T-helper 1 cell treated with Interleukin-12 subunit alpha and Interleukin-12 subunit beta and Interleukin-4 antibody, amounts not matched to agents 30 μg/mL and 1 μg/mL, for 36 hours (primary cell): ENCODE measurements at regions not wholly inside any gene's neighbourhood (a gene's known extent, or its start where the extent isn't known, plus 50 kb on each side); places are given as distances from the start of the nearest gene placed in this dataset.

Experiments
- H3K27ac Mint-ChIP-seq: one replicate; pipeline ENCODE4 v1.8.0; 2021; ENCODE audit warnings: mild to moderate bottlenecking, mixed read lengths
- H3K27me3 Mint-ChIP-seq: one replicate; pipeline ENCODE4 v1.8.0; 2021; ENCODE audit warnings: low read depth, mixed read lengths
- H3K36me3 Mint-ChIP-seq: one replicate; pipeline ENCODE4 v1.8.0; 2021; ENCODE audit warnings: low read depth, mixed read lengths
- H3K4me1 Mint-ChIP-seq: one replicate; pipeline ENCODE4 v1.8.0; 2021; ENCODE audit warnings: low read depth, mixed read lengths
- H3K4me3 Mint-ChIP-seq: one replicate; pipeline ENCODE4 v1.8.0; 2021; ENCODE audit warnings: mild to moderate bottlenecking, moderate library complexity, mixed read lengths
- H3K9me3 Mint-ChIP-seq: one replicate; pipeline ENCODE4 v1.8.0; 2021; ENCODE audit warnings: mixed read lengths

- Mint-ChIP-seq H3K27ac (no peak overlapping the region), H3K4me3 (no peak overlapping the region), H3K9me3 (no peaks in the 10 kb centered on the region)
Measured at GRCh38 chr5:123906698-123907295, 394.8 kb downstream of the CSNK1G3 start.

GRCh38 chr5:123885081-123885480 lies 373.1 kb downstream of the CSNK1G3 start:
- Mint-ChIP-seq H3K27me3 (no peaks in the 10 kb centered on the region), H3K36me3 (no peaks in the 10 kb centered on the region), H3K27ac (no peak overlapping the region), H3K4me1 (no peaks in the 10 kb centered on the region), H3K4me3 (no peak overlapping the region), H3K9me3 (no peaks in the 10 kb centered on the region)

More at GRCh38 chr5:123906698-123907295, 394.8 kb downstream of the CSNK1G3 start:
- Mint-ChIP-seq H3K27me3 (no peaks in the 10 kb centered on the region), H3K36me3 (no peaks in the 10 kb centered on the region), H3K4me1 (no peaks in the 10 kb centered on the region)

- no peaks in the 10 kb centered on the region for H3K4me1 Mint-ChIP-seq
- H3K9me3 Mint-ChIP-seq, result no peaks in the 10 kb centered on the region
- no peaks in the 10 kb centered on the region for H3K36me3 Mint-ChIP-seq
- no peak overlapping the region for H3K4me3 Mint-ChIP-seq
- H3K27ac Mint-ChIP-seq, result no peak overlapping the region
- no peaks in the 10 kb centered on the region for H3K27me3 Mint-ChIP-seq
Measured at GRCh38 chr5:123882965-123883345, 371.0 kb downstream of the CSNK1G3 start.

- Mint-ChIP-seq H3K27me3 (no peaks in the 10 kb centered on the region), H3K4me3 (no peak overlapping the region), H3K9me3 (no peaks in the 10 kb centered on the region), H3K27ac (no peak overlapping the region), H3K36me3 (no peaks in the 10 kb centered on the region), H3K4me1 (no peaks in the 10 kb centered on the region)
Measured at GRCh38 chr5:123882319-123882964, 370.5 kb downstream of the CSNK1G3 start.

- Mint-ChIP-seq H3K4me3 (no peak overlapping the region), H3K27ac (no peak overlapping the region), H3K27me3 (no peaks in the 10 kb centered on the region), H3K9me3 (no peaks in the 10 kb centered on the region), H3K36me3 (no peaks in the 10 kb centered on the region), H3K4me1 (no peaks in the 10 kb centered on the region)
Measured at GRCh38 chr5:123881759-123882244, 369.8 kb downstream of the CSNK1G3 start.

GRCh38 chr5:123880875-123881274 lies 368.9 kb downstream of the CSNK1G3 start:
- Mint-ChIP-seq H3K36me3 (no peaks in the 10 kb centered on the region), H3K27ac (no peak overlapping the region), H3K4me3 (no peak overlapping the region), H3K27me3 (no peaks in the 10 kb centered on the region), H3K4me1 (no peaks in the 10 kb centered on the region), H3K9me3 (no peaks in the 10 kb centered on the region)

GRCh38 chr5:123879071-123879470 lies 367.1 kb downstream of the CSNK1G3 start:
- no peak overlapping the region for H3K27ac Mint-ChIP-seq
- H3K9me3 Mint-ChIP-seq, result no peaks in the 10 kb centered on the region
- no peak overlapping the region for H3K4me3 Mint-ChIP-seq
- H3K27me3 Mint-ChIP-seq, result no peaks in the 10 kb centered on the region
- H3K4me1 Mint-ChIP-seq, result no peaks in the 10 kb centered on the region
- H3K36me3 Mint-ChIP-seq, result no peaks in the 10 kb centered on the region

GRCh38 chr5:123876276-123876790 lies 364.4 kb downstream of the CSNK1G3 start:
- Mint-ChIP-seq H3K36me3 (no peaks in the 10 kb centered on the region), H3K27me3 (no peaks in the 10 kb centered on the region), H3K4me3 (no peak overlapping the region), H3K27ac (no peak overlapping the region), H3K4me1 (no peaks in the 10 kb centered on the region), H3K9me3 (no peaks in the 10 kb centered on the region)

GRCh38 chr5:123875561-123876275 lies 363.7 kb downstream of the CSNK1G3 start:
- no peaks in the 10 kb centered on the region for H3K36me3 Mint-ChIP-seq
- no peaks in the 10 kb centered on the region for H3K9me3 Mint-ChIP-seq
- no peak overlapping the region for H3K4me3 Mint-ChIP-seq
- no peak overlapping the region for H3K27ac Mint-ChIP-seq
- no peaks in the 10 kb centered on the region for H3K4me1 Mint-ChIP-seq
- H3K27me3 Mint-ChIP-seq, result no peaks in the 10 kb centered on the region

GRCh38 chr5:123874600-123875201 lies 362.7 kb downstream of the CSNK1G3 start:
- H3K27ac Mint-ChIP-seq, result no peak overlapping the region
- H3K27me3 Mint-ChIP-seq, result no peaks in the 10 kb centered on the region
- H3K4me1 Mint-ChIP-seq, result no peaks in the 10 kb centered on the region
- no peaks in the 10 kb centered on the region for H3K9me3 Mint-ChIP-seq
- no peak overlapping the region for H3K4me3 Mint-ChIP-seq
- H3K36me3 Mint-ChIP-seq, result no peaks in the 10 kb centered on the region

GRCh38 chr5:123873846-123874245 lies 361.9 kb downstream of the CSNK1G3 start:
- Mint-ChIP-seq H3K4me3 (no peak overlapping the region), H3K36me3 (no peaks in the 10 kb centered on the region), H3K9me3 (no peaks in the 10 kb centered on the region), H3K27me3 (no peaks in the 10 kb centered on the region), H3K27ac (no peak overlapping the region), H3K4me1 (no peaks in the 10 kb centered on the region)

- Mint-ChIP-seq H3K36me3 (no peaks in the 10 kb centered on the region), H3K27ac (no peak overlapping the region), H3K4me1 (no peaks in the 10 kb centered on the region), H3K4me3 (no peak overlapping the region), H3K9me3 (no peaks in the 10 kb centered on the region), H3K27me3 (no peaks in the 10 kb centered on the region)
Measured at GRCh38 chr5:123871373-123871772, 359.4 kb downstream of the CSNK1G3 start.

GRCh38 chr5:123868881-123869280 lies 356.9 kb downstream of the CSNK1G3 start:
- Mint-ChIP-seq H3K4me3 (no peak overlapping the region), H3K27me3 (no peaks in the 10 kb centered on the region), H3K4me1 (no peaks in the 10 kb centered on the region), H3K9me3 (no peaks in the 10 kb centered on the region), H3K36me3 (no peaks in the 10 kb centered on the region), H3K27ac (no peak overlapping the region)

GRCh38 chr5:123868267-123868666 lies 356.3 kb downstream of the CSNK1G3 start:
- Mint-ChIP-seq H3K9me3 (no peaks in the 10 kb centered on the region), H3K27ac (no peak overlapping the region), H3K27me3 (no peaks in the 10 kb centered on the region), H3K36me3 (no peaks in the 10 kb centered on the region), H3K4me3 (no peak overlapping the region), H3K4me1 (no peaks in the 10 kb centered on the region)
